ENCODE measurements at regions not wholly inside any gene's neighbourhood (a gene's known extent, or its start where the extent isn't known, plus 50 kb on each side); places are given as distances from the start of the nearest gene placed in this dataset.

- ChIA-PET CTCF (no interaction called here), POLR2A (ENCODE audit: unreplicated experiment) (no interaction called here)
- Histone ChIP-seq H4K20me1 (ENCODE audit: insufficient read depth) (no peaks in the 10 kb centered on the region), H3K79me2 (ENCODE audit: low read depth) (no peaks in the 10 kb centered on the region), H3K4me1 (replicated peaks; ENCODE audit: insufficient read depth) (no peaks in the 10 kb centered on the region), H3K4me2 (no peak overlapping the region), H3K9me2 (ENCODE audit: insufficient read depth) (no peaks in the 10 kb centered on the region), H3F3A (ENCODE audit: insufficient read depth, low read depth) (no peaks in the 10 kb centered on the region), H2AFZ (no peak overlapping the region), H3K27me3 (ENCODE audit: insufficient read depth, low read depth) (no peaks in the 10 kb centered on the region), H3K9me3 (ENCODE audit: insufficient read depth, low read depth) (no peaks in the 10 kb centered on the region), H3K27ac (no peak overlapping the region), H3K36me3 (ENCODE audit: low read depth) (no peaks in the 10 kb centered on the region), H3K4me3 (no peak overlapping the region)
- TF ChIP-seq CTCF (conservative IDR thresholded peaks at IDR 0.05) (no peak), EZH2 (IDR thresholded peaks at IDR 0.05; ENCODE audit: low read depth) (no peak)
- intact Hi-C loops (cut with micrococcal nuclease; ENCODE audit: unreplicated experiment), result no loop called here
- no TSS peak for BruUV-seq (replicated peaks)
- DNase-seq, result no peak
Observed at GRCh38 chr6:93059911-93060310, 359.4 kb downstream of the EPHA7 start.

GRCh38 chr6:93057584-93057983, 361.8 kb downstream of the EPHA7 start:
- CTCF ChIA-PET, result no interaction called here
- intact Hi-C loops (cut with micrococcal nuclease; ENCODE audit: unreplicated experiment), result no loop called here

GRCh38 chr6:93048381-93048780, 371.0 kb downstream of the EPHA7 start:
- H3K9me2 ChIP-seq (ENCODE audit: insufficient read depth), result no peaks in the 10 kb centered on the region
- no peak overlapping the region for H2AFZ ChIP-seq
- intact Hi-C loops (cut with micrococcal nuclease; ENCODE audit: unreplicated experiment), result no loop called here
- no peaks in the 10 kb centered on the region for H3F3A ChIP-seq (ENCODE audit: insufficient read depth, low read depth)
- no peaks in the 10 kb centered on the region for H3K9me3 ChIP-seq (ENCODE audit: insufficient read depth, low read depth)
- H3K79me2 ChIP-seq (ENCODE audit: low read depth), result no peaks in the 10 kb centered on the region
- no TSS peak for BruUV-seq (replicated peaks)
- ChIA-PET POLR2A (ENCODE audit: unreplicated experiment) (no interaction called here), CTCF (no interaction called here)
- H3K27ac ChIP-seq, result no peak overlapping the region
- TF ChIP-seq CTCF (conservative IDR thresholded peaks at IDR 0.05) (no peak), EZH2 (IDR thresholded peaks at IDR 0.05; ENCODE audit: low read depth) (no peak)
- no peak overlapping the region for H3K4me3 ChIP-seq
- H3K27me3 ChIP-seq (ENCODE audit: insufficient read depth, low read depth), result no peaks in the 10 kb centered on the region
- no peaks in the 10 kb centered on the region for H3K4me1 ChIP-seq (replicated peaks; ENCODE audit: insufficient read depth)
- H3K36me3 ChIP-seq (ENCODE audit: low read depth), result no peaks in the 10 kb centered on the region
- no peaks in the 10 kb centered on the region for H4K20me1 ChIP-seq (ENCODE audit: insufficient read depth)
- DNase-seq, result no peak
- no peak overlapping the region for H3K4me2 ChIP-seq

More at GRCh38 chr6:93057584-93057983, 361.8 kb downstream of the EPHA7 start:
- H3K27ac ChIP-seq, result no peak overlapping the region
- H3K27me3 ChIP-seq (ENCODE audit: insufficient read depth, low read depth), result no peaks in the 10 kb centered on the region
- BruUV-seq (replicated peaks), result no TSS peak
- no peak overlapping the region for H2AFZ ChIP-seq
- H3K4me2 ChIP-seq, result no peak overlapping the region
- H3K79me2 ChIP-seq (ENCODE audit: low read depth), result no peaks in the 10 kb centered on the region
- H3K9me2 ChIP-seq (ENCODE audit: insufficient read depth), result no peaks in the 10 kb centered on the region
- POLR2A ChIA-PET (ENCODE audit: unreplicated experiment), result no interaction called here
- TF ChIP-seq CTCF (conservative IDR thresholded peaks at IDR 0.05), result no peak
- no peak for DNase-seq
- no peaks in the 10 kb centered on the region for H4K20me1 ChIP-seq (ENCODE audit: insufficient read depth)
- no peaks in the 10 kb centered on the region for H3K36me3 ChIP-seq (ENCODE audit: low read depth)
- no peaks in the 10 kb centered on the region for H3F3A ChIP-seq (ENCODE audit: insufficient read depth, low read depth)
- no peak overlapping the region for H3K4me3 ChIP-seq
- H3K4me1 ChIP-seq (replicated peaks; ENCODE audit: insufficient read depth), result no peaks in the 10 kb centered on the region
- H3K9me3 ChIP-seq (ENCODE audit: insufficient read depth, low read depth), result no peaks in the 10 kb centered on the region
